Mesendoderm (in vitro differentiated cells): ENCODE measurements at regions not wholly inside any gene's neighbourhood (a gene's known extent, or its start where the extent isn't known, plus 50 kb on each side); places are given as distances from the start of the nearest gene placed in this dataset.

Experiments used
- DNase-seq: peaks from one replicate; pipeline ENCODE4 v3.0.0; 2013
- H2AK5ac ChIP-seq: 2 replicates; pipeline ENCODE4 v1.6.1; 2013; ENCODE audit warnings: low read length, inconsistent platforms
- H2BK120ac ChIP-seq: 2 replicates; pipeline ENCODE4 v1.6.1; 2013; ENCODE audit warnings: low read depth, mild to moderate bottlenecking, low read length, moderate library complexity, mixed read lengths
- H2BK15ac ChIP-seq: replicated peaks from 2 replicates; pipeline ENCODE4 v1.6.1; 2013; ENCODE audit warnings: low read depth, mild to moderate bottlenecking, moderate library complexity
- H2BK5ac ChIP-seq: 2 replicates; pipeline ENCODE4 v1.6.1; 2013; ENCODE audit warnings: low read length, inconsistent platforms
- H3K18ac ChIP-seq: 2 replicates; pipeline ENCODE4 v1.6.1; 2013; ENCODE audit warnings: mild to moderate bottlenecking, low read length, mixed read lengths
- H3K23ac ChIP-seq: one replicate; pipeline ENCODE4 v1.6.1; 2013; ENCODE audit warnings: low read length
- H3K27ac ChIP-seq: 2 replicates; pipeline ENCODE4 v1.5.1; 2013; ENCODE audit warnings: low read depth, mild to moderate bottlenecking, inconsistent platforms, low read length, moderate library complexity
- H3K27me3 ChIP-seq: 2 replicates; pipeline ENCODE4 v1.6.1; 2013; ENCODE audit warnings: low read length, control low read depth, mild to moderate bottlenecking, inconsistent platforms; ENCODE audit not compliant: insufficient read depth, poor library complexity
- H3K36me3 ChIP-seq: 2 replicates; pipeline ENCODE4 v1.6.1; 2013; ENCODE audit warnings: low read length, inconsistent platforms; ENCODE audit not compliant: control insufficient read depth, insufficient read depth
- H3K4ac ChIP-seq: one replicate; pipeline ENCODE4 v1.6.1; 2013; ENCODE audit warnings: low read depth, mild to moderate bottlenecking, low read length, moderate library complexity
- H3K4me1 ChIP-seq: 2 replicates; pipeline ENCODE4 v1.6.1; 2013; ENCODE audit warnings: low read depth, low read length, inconsistent platforms; ENCODE audit not compliant: control insufficient read depth
- H3K4me2 ChIP-seq: 2 replicates; pipeline ENCODE4 v1.6.1; 2013; ENCODE audit warnings: low read length
- H3K4me3 ChIP-seq: 2 replicates; pipeline ENCODE4 v1.5.1; 2013; ENCODE audit warnings: mild to moderate bottlenecking, low read length
- H3K56ac ChIP-seq: one replicate; pipeline ENCODE4 v1.6.1; 2013; ENCODE audit warnings: low read length
- H3K79me1 ChIP-seq: 2 replicates; pipeline ENCODE4 v1.6.1; 2013; ENCODE audit warnings: low read length, inconsistent platforms
- H3K79me2 ChIP-seq: 2 replicates; pipeline ENCODE4 v1.6.1; 2013; ENCODE audit warnings: mild to moderate bottlenecking, low read length; ENCODE audit not compliant: control insufficient read depth, insufficient read depth
- H3K9ac ChIP-seq: 2 replicates; pipeline ENCODE4 v1.6.1; 2013; ENCODE audit warnings: low read length, inconsistent platforms
- H4K5ac ChIP-seq: one replicate; pipeline ENCODE4 v1.6.1; 2013; ENCODE audit warnings: low read length
- H4K8ac ChIP-seq: one replicate; pipeline ENCODE4 v1.6.1; 2013; ENCODE audit warnings: low read depth, mild to moderate bottlenecking, control low read depth, low read length, moderate library complexity
- WGBS: extraction: QIAGEN DNeasy Blood & Tissue Kit; methylation state at CpG from one replicate; pipeline ENCODE4 v1.1.7; 2013; ENCODE audit warnings: low lambda C conversion rate, missing lambda C conversion rate; ENCODE audit not compliant: insufficient coverage; ENCODE audit errors: extremely low coverage; 5-methylcytosine and 5-hydroxymethylcytosine counted together

DNA sequence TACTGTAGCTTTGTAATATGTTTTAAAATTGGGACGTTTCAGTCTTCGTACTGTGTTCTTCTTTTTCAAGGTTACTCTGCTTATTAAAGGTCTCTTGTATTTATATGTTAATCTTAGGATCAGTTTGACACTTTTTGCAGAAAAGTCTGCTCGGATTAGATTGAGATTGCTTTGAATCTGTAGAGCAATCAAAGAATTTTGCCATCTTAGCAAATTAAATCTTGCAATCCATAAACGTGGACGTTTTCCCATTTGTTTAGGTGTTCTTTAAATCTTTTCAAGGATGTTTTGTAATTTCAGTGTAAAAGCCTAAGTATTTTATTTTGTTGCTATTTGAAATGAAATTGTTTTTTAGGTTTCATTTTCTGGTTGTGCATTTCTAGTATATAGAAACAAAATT, 78.0 kb upstream of the GTSF1L start:
- Histone ChIP-seq H4K8ac (no peak overlapping the region), H3K79me1 (no peaks in the 10 kb centered on the region), H3K4me3 (no peak overlapping the region), H2AK5ac (no peak overlapping the region), H3K27ac (no peak overlapping the region), H3K79me2 (no peaks in the 10 kb centered on the region), H3K18ac (no peak overlapping the region), H3K9ac (no peak overlapping the region), H3K27me3 (no peaks in the 10 kb centered on the region), H3K56ac (no peak overlapping the region), H2BK5ac (no peak overlapping the region), H3K4ac (no peak overlapping the region), H2BK120ac (no peak overlapping the region), H3K4me2 (no peak overlapping the region), H3K4me1 (no peaks in the 10 kb centered on the region), H2BK15ac (no peak overlapping the region), H3K36me3 (no peaks in the 10 kb centered on the region), H4K5ac (no peak overlapping the region), H3K23ac (no peak overlapping the region)
- no CpG with 5 or more reads among the region's 5 CpGs for WGBS
- DNase-seq, result no peak

DNA sequence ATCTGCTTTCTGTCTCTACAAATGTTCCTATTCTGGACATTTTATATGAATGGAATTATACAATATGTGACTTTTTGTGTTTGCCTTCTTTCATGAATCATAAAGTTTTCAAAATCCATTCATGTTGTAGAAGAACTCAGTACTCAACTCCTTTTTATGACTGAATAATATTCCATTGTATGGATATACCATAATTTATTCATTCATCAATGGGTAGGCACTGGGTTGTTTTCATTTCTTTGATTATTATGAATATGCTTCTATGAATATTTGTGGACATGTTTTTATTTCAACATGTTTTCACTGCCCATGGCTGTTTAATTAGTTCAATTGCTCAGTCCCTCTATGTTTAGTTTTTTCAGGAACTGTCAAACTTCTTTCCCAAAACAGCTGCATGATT, 76.5 kb upstream of the GTSF1L start:
- Histone ChIP-seq H3K23ac (no peak overlapping the region), H3K27me3 (no peaks in the 10 kb centered on the region), H3K4me2 (no peak overlapping the region), H2AK5ac (no peak overlapping the region), H3K4me3 (no peak overlapping the region), H3K18ac (no peak overlapping the region), H3K79me2 (no peaks in the 10 kb centered on the region), H4K8ac (no peak overlapping the region), H4K5ac (no peak overlapping the region), H3K36me3 (no peaks in the 10 kb centered on the region), H2BK15ac (no peak overlapping the region), H3K27ac (no peak overlapping the region), H3K4ac (no peak overlapping the region), H3K4me1 (no peaks in the 10 kb centered on the region), H3K9ac (no peak overlapping the region), H2BK120ac (no peak overlapping the region), H2BK5ac (no peak overlapping the region), H3K56ac (no peak overlapping the region), H3K79me1 (no peaks in the 10 kb centered on the region)
- no peak for DNase-seq

DNA sequence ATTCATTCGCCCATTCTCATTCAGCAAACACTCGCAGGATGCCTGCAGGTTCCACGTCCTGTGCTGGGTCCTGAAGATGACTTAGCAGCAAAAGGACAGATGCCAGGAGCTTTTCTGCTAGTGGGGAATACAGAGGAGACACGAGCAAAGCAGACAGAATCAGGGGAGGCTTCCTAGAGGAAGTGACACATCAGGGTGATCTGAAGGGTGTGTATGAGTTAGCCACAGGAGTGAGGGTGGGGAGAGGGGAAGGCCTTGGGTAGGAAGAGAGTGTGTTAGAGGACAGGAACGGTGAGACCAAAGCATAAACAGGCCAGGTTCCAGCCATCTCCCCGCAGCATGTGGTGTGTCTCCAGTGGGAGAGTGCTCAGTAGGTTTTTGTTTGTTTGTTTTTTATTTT, 73.4 kb upstream of the GTSF1L start:
- no peaks in the 10 kb centered on the region for H3K79me1 ChIP-seq
- no peak overlapping the region for H3K27ac ChIP-seq
- H3K4me2 ChIP-seq, result no peak overlapping the region
- H3K27me3 ChIP-seq, result no peaks in the 10 kb centered on the region
- no peak overlapping the region for H2BK5ac ChIP-seq
- no peak overlapping the region for H3K9ac ChIP-seq
- no peak for DNase-seq
- H2BK120ac ChIP-seq, result no peak overlapping the region
- H2BK15ac ChIP-seq, result no peak overlapping the region
- H3K79me2 ChIP-seq, result no peaks in the 10 kb centered on the region
- no peak overlapping the region for H3K56ac ChIP-seq
- H3K4me1 ChIP-seq, result no peaks in the 10 kb centered on the region
- H4K5ac ChIP-seq, result no peak overlapping the region
- no peak overlapping the region for H2AK5ac ChIP-seq
- WGBS, result no CpG with 5 or more reads among the region's 6 CpGs
- no peak overlapping the region for H3K23ac ChIP-seq
- H3K36me3 ChIP-seq, result no peaks in the 10 kb centered on the region
- no peak overlapping the region for H3K4ac ChIP-seq
- no peak overlapping the region for H3K4me3 ChIP-seq
- no peak overlapping the region for H4K8ac ChIP-seq
- no peak overlapping the region for H3K18ac ChIP-seq

DNA sequence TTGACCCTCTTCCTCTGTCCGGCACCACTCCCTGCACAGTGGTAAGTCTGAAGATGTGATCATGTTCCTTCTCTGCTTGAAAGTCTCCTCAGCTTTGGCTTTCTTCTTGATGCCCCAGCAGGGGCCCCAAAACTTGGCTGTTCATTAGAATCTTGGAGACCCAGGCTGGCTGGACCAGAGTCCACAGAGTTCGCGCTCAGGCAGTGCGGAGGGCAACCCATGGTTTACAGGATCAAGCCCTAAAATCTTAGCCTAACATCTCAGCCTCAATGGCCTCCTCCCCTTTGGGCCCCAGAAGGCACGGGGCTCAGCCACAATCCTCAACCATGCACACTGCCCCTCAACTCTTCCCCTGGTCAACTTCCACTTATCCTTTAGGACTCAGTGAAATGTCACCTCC, 72.9 kb upstream of the GTSF1L start:
- H4K5ac ChIP-seq, result no peak overlapping the region
- H4K8ac ChIP-seq, result no peak overlapping the region
- no peak overlapping the region for H3K27ac ChIP-seq
- no peaks in the 10 kb centered on the region for H3K4me1 ChIP-seq
- H2BK15ac ChIP-seq, result no peak overlapping the region
- no peak overlapping the region for H3K4me2 ChIP-seq
- no peak overlapping the region for H3K56ac ChIP-seq
- H2BK5ac ChIP-seq, result no peak overlapping the region
- no peak overlapping the region for H2BK120ac ChIP-seq
- H3K36me3 ChIP-seq, result no peaks in the 10 kb centered on the region
- no peak for DNase-seq
- no CpG with 5 or more reads among the region's 5 CpGs for WGBS
- H3K79me2 ChIP-seq, result no peaks in the 10 kb centered on the region
- H3K4ac ChIP-seq, result no peak overlapping the region
- H2AK5ac ChIP-seq, result no peak overlapping the region
- no peaks in the 10 kb centered on the region for H3K79me1 ChIP-seq
- H3K4me3 ChIP-seq, result no peak overlapping the region
- H3K18ac ChIP-seq, result no peak overlapping the region
- no peaks in the 10 kb centered on the region for H3K27me3 ChIP-seq
- H3K9ac ChIP-seq, result no peak overlapping the region
- no peak overlapping the region for H3K23ac ChIP-seq

DNA sequence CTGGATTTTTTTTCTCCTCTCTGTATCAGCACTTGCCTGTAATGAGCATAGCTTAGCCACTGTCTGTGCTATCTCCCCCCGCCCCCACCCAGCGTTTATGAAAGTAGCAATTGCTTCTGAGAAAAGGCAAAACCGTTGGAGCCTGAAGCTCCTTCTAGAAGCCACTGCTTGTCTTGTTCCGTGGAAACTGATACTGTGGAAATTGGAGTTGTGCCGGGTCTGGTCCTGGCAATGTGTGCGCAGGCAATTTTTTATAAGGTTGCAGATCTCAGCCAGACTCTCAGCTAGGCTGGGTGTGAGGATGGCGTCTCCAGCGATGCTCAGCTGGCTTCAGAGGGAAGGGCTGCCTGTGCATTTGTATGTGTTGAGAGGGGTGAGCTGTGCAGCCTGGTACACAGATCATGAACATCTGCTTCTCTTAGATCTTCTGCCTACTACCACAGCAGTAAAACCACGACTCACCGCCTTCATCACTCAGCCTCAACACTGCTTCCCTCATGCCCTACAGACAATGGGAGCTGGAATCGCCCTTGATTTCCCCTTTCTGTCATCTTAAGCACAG, 72.4 kb upstream of the GTSF1L start:
- H2BK15ac ChIP-seq, result no peak overlapping the region
- H3K4me3 ChIP-seq, result no peak overlapping the region
- no peak overlapping the region for H3K4ac ChIP-seq
- H4K8ac ChIP-seq, result no peak overlapping the region
- no peaks in the 10 kb centered on the region for H3K27me3 ChIP-seq
- H3K4me1 ChIP-seq, result no peaks in the 10 kb centered on the region
- H3K56ac ChIP-seq, result no peak overlapping the region
- no peak overlapping the region for H3K9ac ChIP-seq
- H2BK5ac ChIP-seq, result no peak overlapping the region
- WGBS, result no CpG with 5 or more reads among the region's 11 CpGs
- no peak overlapping the region for H3K23ac ChIP-seq
- DNase-seq, result no peak
- no peak overlapping the region for H2AK5ac ChIP-seq
- H2BK120ac ChIP-seq, result no peak overlapping the region
- H3K4me2 ChIP-seq, result no peak overlapping the region
- H3K36me3 ChIP-seq, result no peaks in the 10 kb centered on the region
- no peaks in the 10 kb centered on the region for H3K79me1 ChIP-seq
- no peaks in the 10 kb centered on the region for H3K79me2 ChIP-seq
- no peak overlapping the region for H4K5ac ChIP-seq
- no peak overlapping the region for H3K18ac ChIP-seq
- no peak overlapping the region for H3K27ac ChIP-seq

DNA sequence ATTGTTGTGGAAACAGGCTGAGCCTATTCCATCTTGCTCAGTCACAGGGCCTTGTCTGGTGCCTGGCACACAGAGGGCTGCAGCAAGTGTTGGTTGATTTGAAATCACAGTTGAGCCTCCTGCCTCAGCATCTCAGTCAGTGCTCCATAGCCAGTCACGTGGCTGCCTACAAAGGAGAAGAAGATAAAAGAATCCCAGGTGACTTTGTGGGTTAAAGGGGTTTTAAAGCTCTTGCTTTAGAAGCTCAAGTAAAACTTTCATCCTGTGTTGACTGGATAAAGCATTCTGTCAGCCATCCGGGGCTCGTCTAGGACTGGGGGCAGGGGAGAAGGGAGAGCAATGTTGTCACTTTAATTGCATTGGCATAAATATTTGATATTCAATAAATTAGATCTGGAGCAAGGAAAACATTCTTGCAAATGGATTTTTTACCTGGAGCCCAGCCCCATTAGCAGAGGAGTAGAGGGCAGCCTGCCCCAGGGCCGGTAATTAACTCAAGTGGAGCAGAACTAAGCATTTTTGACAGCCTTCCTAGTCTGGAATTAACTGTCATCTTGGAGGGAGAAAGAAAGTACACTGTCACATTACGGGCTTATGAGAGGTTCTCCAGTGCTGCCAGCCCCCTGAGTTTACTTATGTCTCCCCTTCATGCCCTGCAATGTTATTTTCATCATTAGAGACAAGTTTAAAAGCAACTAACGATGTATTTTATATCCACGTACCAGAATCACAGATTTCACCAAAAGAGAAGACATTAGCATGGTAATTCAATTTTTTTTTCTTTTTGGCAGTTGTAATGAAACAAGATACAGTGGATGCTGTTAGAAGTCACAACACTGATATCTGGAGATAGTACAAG, 71.7 kb upstream of the GTSF1L start:
- Histone ChIP-seq H3K4me1 (no peaks in the 10 kb centered on the region), H3K4ac (no peak overlapping the region), H3K79me1 (no peaks in the 10 kb centered on the region), H3K79me2 (no peaks in the 10 kb centered on the region), H2BK5ac (no peak overlapping the region), H4K8ac (no peak overlapping the region), H3K27ac (no peak overlapping the region), H3K9ac (no peak overlapping the region), H3K4me2 (no peak overlapping the region), H3K56ac (no peak overlapping the region), H3K23ac (no peak overlapping the region), H2BK120ac (no peak overlapping the region), H3K4me3 (no peak overlapping the region), H4K5ac (no peak overlapping the region), H3K27me3 (no peaks in the 10 kb centered on the region), H2AK5ac (no peak overlapping the region), H3K36me3 (no peaks in the 10 kb centered on the region), H3K18ac (no peak overlapping the region), H2BK15ac (no peak overlapping the region)
- WGBS, result no CpG with 5 or more reads among the region's 7 CpGs
- DNase-seq, result no peak
